SK-N-SH (cell line): ENCODE measurements at regions not wholly inside any gene's neighbourhood (a gene's known extent, or its start where the extent isn't known, plus 50 kb on each side); places are given as distances from the start of the nearest gene placed in this dataset.

Experiments
- CTCF ChIA-PET: fragments of 300-600, 350-600 bp; formaldehyde crosslinking; extraction: SDS; loops from one replicate; lab custom pipeline; 2021; lab: Yijun Ruan, JAX
- POLR2A ChIA-PET: fragments of 350-600 bp; sonication (Branson Sonifier 250); formaldehyde crosslinking; extraction: SDS; loops from one replicate; lab custom pipeline; 2020; ENCODE audit warnings: antibody characterized with exemption, inconsistent platforms; lab: Yijun Ruan, JAX
- DNase-seq: peaks from one replicate; pipeline ENCODE4 v3.0.0; 2012
- H2AFZ ChIP-seq: fragments of 200-600 bp; sonication (generic); 2 replicates; pipeline ENCODE4 v1.8.1; 2016; ENCODE audit warnings: antibody characterized with exemption, mild to moderate bottlenecking, low read depth
- H3F3A ChIP-seq: fragments of 200-600 bp; sonication (generic); replicated peaks from 2 replicates; pipeline ENCODE3; 2016; ENCODE audit warnings: antibody characterized with exemption, mild to moderate bottlenecking; ENCODE audit not compliant: insufficient read depth
- H3K27ac ChIP-seq, 2 experiments: fragments of 200-500 bp in 1 of 2; fragments of 200-600 bp in 1 of 2; sonication (Bioruptor generic) in 1 of 2; sonication (generic), shearing (Covaris generic) in 1 of 2; 2 replicates each; pipeline versions ENCODE4 v1.5.1 to v1.6.1; 2014 to 2016; ENCODE audit warnings: low read depth in 2 of 2, inconsistent platforms in 1 of 2, low read length in 1 of 2, mild to moderate bottlenecking in 1 of 2, mixed read lengths in 1 of 2
- H3K27me3 ChIP-seq: fragments of 200-600 bp; sonication (generic), shearing (Covaris generic); 2 replicates; pipeline ENCODE4 v1.6.1; 2016; ENCODE audit warnings: mixed run types; ENCODE audit not compliant: insufficient read depth
- H3K36me3 ChIP-seq, 2 experiments: fragments of 200-500 bp in 1 of 2; fragments of 200-600 bp in 1 of 2; sonication (Bioruptor generic) in 1 of 2; sonication (generic) in 1 of 2; replicated peaks in 1 of 2; 2 replicates each; pipeline versions ENCODE3 to v1.5.1; 2014 to 2016; ENCODE audit warnings: low read length in 1 of 2, mild to moderate bottlenecking in 1 of 2; ENCODE audit not compliant: insufficient read depth in 2 of 2, control insufficient read depth in 1 of 2
- H3K4me1 ChIP-seq, 2 experiments: fragments of 200-500 bp in 1 of 2; fragments of 200-600 bp in 1 of 2; sonication (Bioruptor generic) in 1 of 2; sonication (generic), shearing (Covaris generic) in 1 of 2; 2 replicates each; pipeline versions ENCODE4 v1.5.1 to v1.6.1; 2014 to 2016; ENCODE audit warnings: low read depth in 1 of 2, low read length in 1 of 2, mixed run types in 1 of 2; ENCODE audit not compliant: insufficient read depth in 2 of 2, control insufficient read depth in 1 of 2
- H3K4me2 ChIP-seq: fragments of 200-600 bp; sonication (generic), shearing (Covaris generic); 2 replicates; pipeline ENCODE4 v1.6.1; 2017; ENCODE audit warnings: mixed run types
- H3K4me3 ChIP-seq, 2 experiments: fragments of 200-500 bp in 1 of 2; fragments of 200-600 bp in 1 of 2; sonication (Bioruptor generic) in 1 of 2; sonication (generic), shearing (Covaris generic) in 1 of 2; 2 replicates each; pipeline versions ENCODE4 v1.5.1 to v1.8.1; 2014 to 2016; ENCODE audit warnings: low read depth in 2 of 2, inconsistent platforms in 1 of 2, low read length in 1 of 2, mild to moderate bottlenecking in 1 of 2, mixed read lengths in 1 of 2, moderate library complexity in 1 of 2
- H3K79me2 ChIP-seq: fragments of 200-600 bp; sonication (generic); 2 replicates; pipeline ENCODE4 v1.8.1; 2017; ENCODE audit warnings: mild to moderate bottlenecking; ENCODE audit not compliant: insufficient read depth
- H3K9ac ChIP-seq: fragments of 200-600 bp; sonication (generic); 2 replicates; pipeline ENCODE4 v1.6.1; 2017; ENCODE audit warnings: mixed run types
- H3K9me2 ChIP-seq: fragments of 200-600 bp; sonication (generic); 2 replicates; pipeline ENCODE4 v1.6.1; 2017; ENCODE audit warnings: mixed run types
- H3K9me3 ChIP-seq: fragments of 200-600 bp; sonication (generic); 2 replicates; pipeline ENCODE4 v1.6.1; 2017; ENCODE audit warnings: mixed run types, mild to moderate bottlenecking, moderate library complexity
- H4K20me1 ChIP-seq: fragments of 200-600 bp; sonication (generic); 2 replicates; pipeline ENCODE4 v1.6.1; 2017; ENCODE audit warnings: mild to moderate bottlenecking, mixed run types; ENCODE audit not compliant: insufficient read depth
- CHD2 ChIP-seq: fragments of 150-350 bp; IDR thresholded peaks from 2 replicates; pipeline ENCODE4 v1.6.1; 2018; ENCODE audit warnings: low read length; ENCODE audit not compliant: partially characterized antibody
- ELF1 ChIP-seq: IDR thresholded peaks from 2 replicates; pipeline ENCODE4 v1.4.0; 2012
- EP300 ChIP-seq, 2 experiments: IDR thresholded peaks; 2 replicates each; pipeline versions ENCODE4 v1.4.0 to v1.6.1; 2012; ENCODE audit warnings: borderline replicate concordance in 1 of 2, low read depth in 1 of 2, low read length in 1 of 2
- FOSL2 ChIP-seq: IDR thresholded peaks from 2 replicates; pipeline ENCODE4 v1.4.0; 2012; ENCODE audit warnings: low read depth, mild to moderate bottlenecking, moderate library complexity, borderline replicate concordance
- FOXJ3 ChIP-seq: sonication (generic); formaldehyde crosslinking; IDR thresholded peaks from 2 replicates; pipeline ENCODE4 v1.5.1; 2020; ENCODE audit warnings: mild to moderate bottlenecking, missing genetic modification reagents
- GABPA ChIP-seq: IDR thresholded peaks from 2 replicates; pipeline ENCODE4 v1.4.0; 2012; ENCODE audit warnings: low read depth, mild to moderate bottlenecking
- GATA2 ChIP-seq: sonication (generic); formaldehyde crosslinking; IDR thresholded peaks from 2 replicates; pipeline ENCODE4 v1.5.0; 2020; ENCODE audit warnings: mild to moderate bottlenecking, missing genetic modification reagents
- MEF2A ChIP-seq: IDR thresholded peaks from 2 replicates; pipeline ENCODE4 v1.4.0; 2012; ENCODE audit warnings: low read depth, borderline replicate concordance
- MXI1 ChIP-seq: IDR thresholded peaks from 2 replicates; pipeline ENCODE4 v1.6.1; 2012; ENCODE audit warnings: mild to moderate bottlenecking, low read depth, low read length, improper control_type of control experiment
- NFIC ChIP-seq: IDR thresholded peaks from 2 replicates; pipeline ENCODE4 v1.4.0; 2012; ENCODE audit warnings: borderline replicate concordance
- NRF1 ChIP-seq: IDR thresholded peaks from 2 replicates; pipeline ENCODE4 v1.6.1; 2012; ENCODE audit warnings: low read depth, mild to moderate bottlenecking, low read length
- RCOR1 ChIP-seq: fragments of 150-350 bp; IDR thresholded peaks from 2 replicates; pipeline ENCODE4 v1.6.1; 2017; ENCODE audit warnings: antibody characterized with exemption, low read length
- RXRA ChIP-seq: IDR thresholded peaks from 2 replicates; pipeline ENCODE4 v1.4.0; 2012; ENCODE audit warnings: low read depth, mild to moderate bottlenecking, borderline replicate concordance
- SIN3A ChIP-seq: IDR thresholded peaks from 2 replicates; pipeline ENCODE4 v1.6.1; 2012; ENCODE audit warnings: low read depth, mild to moderate bottlenecking, low read length, moderate library complexity, borderline replicate concordance
- SMC3 ChIP-seq: IDR thresholded peaks from 2 replicates; pipeline ENCODE4 v1.6.1; 2012; ENCODE audit warnings: low read depth, low read length, improper control_type of control experiment
- TCF12 ChIP-seq: IDR thresholded peaks from 2 replicates; pipeline ENCODE4 v1.4.0; 2012
- WGBS: methylation state at CpG from one replicate; pipeline ENCODE4 v1.1.6; 2017; ENCODE audit warnings: low lambda C conversion rate; 5-methylcytosine and 5-hydroxymethylcytosine counted together
- TF ChIP-seq, protein P1 (sequence below): IDR thresholded peaks from 2 replicates; pipeline ENCODE4 v1.4.0; 2012; ENCODE audit warnings: low read depth, borderline replicate concordance
- TF ChIP-seq, protein P2 (sequence below): IDR thresholded peaks from 2 replicates; pipeline ENCODE4; 2012
- TF ChIP-seq, protein P3 (sequence below): fragments of 150-350 bp; IDR thresholded peaks from 2 replicates; pipeline ENCODE4 v1.6.1; 2017; ENCODE audit warnings: antibody characterized with exemption, low read length, low read depth, borderline replicate concordance

DNA sequence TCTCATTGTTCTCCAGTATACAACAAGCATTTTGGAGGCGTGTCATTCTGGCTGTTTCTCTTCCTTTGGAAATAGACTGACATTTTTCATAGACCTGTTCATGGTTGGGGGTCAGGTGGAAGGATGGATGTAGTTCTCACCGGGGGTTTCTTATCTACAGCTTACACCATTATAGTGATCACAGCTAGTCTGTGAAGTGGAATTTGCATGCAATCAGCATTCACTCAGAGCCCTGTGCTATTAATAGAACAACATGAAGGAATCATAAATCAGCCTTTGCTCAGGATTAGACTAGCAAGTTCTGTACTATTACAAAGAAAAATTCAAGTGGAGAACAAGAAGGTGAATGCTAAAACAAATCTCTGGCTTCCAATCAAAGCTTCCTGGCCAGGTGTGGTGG is 132.6 kb upstream of the PUDP start:
- Histone ChIP-seq H3K4me3 (no peak overlapping the region), H3K4me2 (no peak overlapping the region), H3F3A (no peaks in the 10 kb centered on the region), H3K27ac (no peak overlapping the region), H3K9me3 (no peaks in the 10 kb centered on the region), H3K9me2 (no peaks in the 10 kb centered on the region), H3K4me1 (no peaks in the 10 kb centered on the region), H3K36me3 (no peaks in the 10 kb centered on the region), H3K9ac (no peak overlapping the region), H3K79me2 (no peaks in the 10 kb centered on the region), H4K20me1 (no peaks in the 10 kb centered on the region), H2AFZ (no peak overlapping the region), H3K27me3 (no peaks in the 10 kb centered on the region)
- TF ChIP-seq EP300 (IDR thresholded peaks at IDR 0.05; ENCODE audit: borderline replicate concordance in 1 of 2, low read depth in 1 of 2, low read length in 1 of 2) = no peak
- TF ChIP-seq, protein P1, sequence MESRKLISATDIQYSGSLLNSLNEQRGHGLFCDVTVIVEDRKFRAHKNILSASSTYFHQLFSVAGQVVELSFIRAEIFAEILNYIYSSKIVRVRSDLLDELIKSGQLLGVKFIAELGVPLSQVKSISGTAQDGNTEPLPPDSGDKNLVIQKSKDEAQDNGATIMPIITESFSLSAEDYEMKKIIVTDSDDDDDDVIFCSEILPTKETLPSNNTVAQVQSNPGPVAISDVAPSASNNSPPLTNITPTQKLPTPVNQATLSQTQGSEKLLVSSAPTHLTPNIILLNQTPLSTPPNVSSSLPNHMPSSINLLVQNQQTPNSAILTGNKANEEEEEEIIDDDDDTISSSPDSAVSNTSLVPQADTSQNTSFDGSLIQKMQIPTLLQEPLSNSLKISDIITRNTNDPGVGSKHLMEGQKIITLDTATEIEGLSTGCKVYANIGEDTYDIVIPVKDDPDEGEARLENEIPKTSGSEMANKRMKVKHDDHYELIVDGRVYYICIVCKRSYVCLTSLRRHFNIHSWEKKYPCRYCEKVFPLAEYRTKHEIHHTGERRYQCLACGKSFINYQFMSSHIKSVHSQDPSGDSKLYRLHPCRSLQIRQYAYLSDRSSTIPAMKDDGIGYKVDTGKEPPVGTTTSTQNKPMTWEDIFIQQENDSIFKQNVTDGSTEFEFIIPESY = no peak
- WGBS = 16% methylated on average over 2 of the region's 2 CpGs
- ChIA-PET CTCF (no interaction called here), POLR2A (no interaction called here)
- DNase-seq = no peak

DNA sequence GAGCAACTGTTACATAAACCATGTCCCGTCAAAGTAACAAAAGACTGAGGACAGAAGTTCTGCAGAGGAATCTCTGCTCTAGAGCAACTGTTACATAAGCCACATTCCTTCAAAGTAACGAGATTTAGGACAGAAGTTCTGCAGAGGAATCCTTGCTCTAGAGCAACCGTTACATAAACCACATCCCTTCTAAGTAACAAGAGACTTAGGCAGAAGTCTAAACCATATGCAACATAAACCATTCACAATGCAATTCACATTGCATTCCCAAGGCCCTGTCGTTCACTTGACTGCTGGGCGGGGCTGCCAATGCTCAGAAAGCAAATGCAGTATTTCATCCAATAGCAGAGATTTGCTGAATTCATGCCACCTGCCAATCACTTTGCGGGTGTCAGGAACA is 124.4 kb upstream of the PUDP start:
- TF ChIP-seq MEF2A = no peak
- no peak for TF ChIP-seq CHD2
- TF ChIP-seq TCF12 = no peak
- no peak for TF ChIP-seq RCOR1
- no peak for TF ChIP-seq NFIC

DNA sequence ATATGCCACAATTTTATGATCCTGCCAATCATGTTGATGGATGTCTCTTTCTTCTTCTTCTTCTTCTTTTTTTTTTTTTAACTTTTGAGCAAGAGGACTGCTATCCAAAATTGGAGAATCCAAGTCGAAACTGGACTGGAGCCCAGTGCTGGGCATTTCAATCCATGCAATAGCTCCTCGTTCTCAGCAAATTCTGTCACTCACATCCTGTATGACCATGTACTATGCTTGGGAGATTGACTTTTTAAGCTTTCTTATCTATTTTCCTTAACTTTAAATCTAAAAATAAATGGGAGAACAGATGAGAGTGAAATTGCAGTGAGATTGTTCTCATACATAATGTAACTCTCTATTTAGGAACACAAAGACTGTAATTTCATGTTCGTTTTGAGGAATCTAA is 123.0 kb upstream of the PUDP start:
- Histone ChIP-seq H3K4me1 (no peaks in the 10 kb centered on the region), H3K27me3 (no peaks in the 10 kb centered on the region), H3K36me3 (no peaks in the 10 kb centered on the region)
- WGBS = 4% methylated on average over 3 of the region's 3 CpGs
- TF ChIP-seq ELF1 = no peak
- TF ChIP-seq, protein P2, sequence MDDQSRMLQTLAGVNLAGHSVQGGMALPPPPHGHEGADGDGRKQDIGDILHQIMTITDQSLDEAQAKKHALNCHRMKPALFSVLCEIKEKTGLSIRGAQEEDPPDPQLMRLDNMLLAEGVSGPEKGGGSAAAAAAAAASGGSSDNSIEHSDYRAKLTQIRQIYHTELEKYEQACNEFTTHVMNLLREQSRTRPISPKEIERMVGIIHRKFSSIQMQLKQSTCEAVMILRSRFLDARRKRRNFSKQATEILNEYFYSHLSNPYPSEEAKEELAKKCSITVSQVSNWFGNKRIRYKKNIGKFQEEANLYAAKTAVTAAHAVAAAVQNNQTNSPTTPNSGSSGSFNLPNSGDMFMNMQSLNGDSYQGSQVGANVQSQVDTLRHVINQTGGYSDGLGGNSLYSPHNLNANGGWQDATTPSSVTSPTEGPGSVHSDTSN = no peak
- no peak for TF ChIP-seq SMC3
- no peak for TF ChIP-seq GABPA
- TF ChIP-seq NRF1 = no peak
- no peak for TF ChIP-seq RCOR1
- no peak for TF ChIP-seq SIN3A
- TF ChIP-seq GATA2 = no peak
- no peak for TF ChIP-seq MXI1
- TF ChIP-seq, protein P3, sequence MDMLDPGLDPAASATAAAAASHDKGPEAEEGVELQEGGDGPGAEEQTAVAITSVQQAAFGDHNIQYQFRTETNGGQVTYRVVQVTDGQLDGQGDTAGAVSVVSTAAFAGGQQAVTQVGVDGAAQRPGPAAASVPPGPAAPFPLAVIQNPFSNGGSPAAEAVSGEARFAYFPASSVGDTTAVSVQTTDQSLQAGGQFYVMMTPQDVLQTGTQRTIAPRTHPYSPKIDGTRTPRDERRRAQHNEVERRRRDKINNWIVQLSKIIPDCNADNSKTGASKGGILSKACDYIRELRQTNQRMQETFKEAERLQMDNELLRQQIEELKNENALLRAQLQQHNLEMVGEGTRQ = no peak
- no peak for TF ChIP-seq FOXJ3 (CRISPR knock-in tag)
- no peak for TF ChIP-seq TCF12
- no peak for TF ChIP-seq FOSL2
- TF ChIP-seq RXRA = no peak
- TF ChIP-seq, all 33 proteins: peak for 0
- Histone ChIP-seq H3K9ac (no peak overlapping the region), H4K20me1 (no peaks in the 10 kb centered on the region), H3K27ac (no peak overlapping the region), H3F3A (no peaks in the 10 kb centered on the region), H3K4me2 (no peak overlapping the region), H3K9me3 (no peaks in the 10 kb centered on the region), H3K4me3 (no peak overlapping the region), H3K79me2 (no peaks in the 10 kb centered on the region), H2AFZ (no peak overlapping the region), H3K9me2 (no peaks in the 10 kb centered on the region)
- CTCF ChIA-PET = no interaction called here
- POLR2A ChIA-PET = no interaction called here
- DNase-seq = no peak

More for the DNA sequence above, 124.4 kb upstream of the PUDP start:
- no peaks in the 10 kb centered on the region for H3K9me3 ChIP-seq
- H3K27me3 ChIP-seq = no peaks in the 10 kb centered on the region
- H3K36me3 ChIP-seq = no peaks in the 10 kb centered on the region
- ChIA-PET POLR2A (no interaction called here), CTCF (no interaction called here)
- H3K4me3 ChIP-seq = no peak overlapping the region
- H3K4me2 ChIP-seq = no peak overlapping the region
- H3K4me1 ChIP-seq = no peaks in the 10 kb centered on the region
- no peaks in the 10 kb centered on the region for H3F3A ChIP-seq
- H3K9me2 ChIP-seq = no peaks in the 10 kb centered on the region
- no peaks in the 10 kb centered on the region for H4K20me1 ChIP-seq
- H3K27ac ChIP-seq = no peak overlapping the region
- H2AFZ ChIP-seq = no peak overlapping the region
- H3K9ac ChIP-seq = no peak overlapping the region
- H3K79me2 ChIP-seq = no peaks in the 10 kb centered on the region
- 5% methylated on average over 4 of the region's 6 CpGs for WGBS
- DNase-seq = no peak
